ENCODE measurements at regions not wholly inside any gene's neighbourhood (a gene's known extent, or its start where the extent isn't known, plus 50 kb on each side); places are given as distances from the start of the nearest gene placed in this dataset.

DNA sequence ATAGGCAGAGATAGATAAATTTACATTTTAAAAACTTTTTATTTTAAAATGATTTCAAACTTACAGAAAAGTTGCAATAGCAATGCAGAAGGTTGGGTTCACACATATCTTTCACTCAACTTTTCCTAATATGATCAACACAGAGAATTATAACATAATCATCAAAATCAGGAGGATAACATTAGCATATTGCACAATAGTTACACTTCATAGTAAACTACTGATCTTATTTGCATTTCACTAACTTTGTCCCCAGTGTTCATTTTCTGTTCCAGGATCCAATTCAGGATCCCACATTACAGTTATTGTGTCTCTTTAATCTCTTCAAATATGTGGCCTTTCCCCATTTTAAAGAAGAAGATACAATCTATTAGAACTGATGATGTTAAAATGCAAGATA is 115.4 kb upstream of the ETV6 start:
- TF ChIP-seq, protein P1, sequence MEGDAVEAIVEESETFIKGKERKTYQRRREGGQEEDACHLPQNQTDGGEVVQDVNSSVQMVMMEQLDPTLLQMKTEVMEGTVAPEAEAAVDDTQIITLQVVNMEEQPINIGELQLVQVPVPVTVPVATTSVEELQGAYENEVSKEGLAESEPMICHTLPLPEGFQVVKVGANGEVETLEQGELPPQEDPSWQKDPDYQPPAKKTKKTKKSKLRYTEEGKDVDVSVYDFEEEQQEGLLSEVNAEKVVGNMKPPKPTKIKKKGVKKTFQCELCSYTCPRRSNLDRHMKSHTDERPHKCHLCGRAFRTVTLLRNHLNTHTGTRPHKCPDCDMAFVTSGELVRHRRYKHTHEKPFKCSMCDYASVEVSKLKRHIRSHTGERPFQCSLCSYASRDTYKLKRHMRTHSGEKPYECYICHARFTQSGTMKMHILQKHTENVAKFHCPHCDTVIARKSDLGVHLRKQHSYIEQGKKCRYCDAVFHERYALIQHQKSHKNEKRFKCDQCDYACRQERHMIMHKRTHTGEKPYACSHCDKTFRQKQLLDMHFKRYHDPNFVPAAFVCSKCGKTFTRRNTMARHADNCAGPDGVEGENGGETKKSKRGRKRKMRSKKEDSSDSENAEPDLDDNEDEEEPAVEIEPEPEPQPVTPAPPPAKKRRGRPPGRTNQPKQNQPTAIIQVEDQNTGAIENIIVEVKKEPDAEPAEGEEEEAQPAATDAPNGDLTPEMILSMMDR (IDR thresholded peaks at IDR 0.05), result no peak
- no peak for TF ChIP-seq POLR2A (IDR thresholded peaks at IDR 0.05)

Measured in esophagus squamous epithelium (tissue), 4 donors.